ENCODE measurements at regions not wholly inside any gene's neighbourhood (a gene's known extent, or its start where the extent isn't known, plus 50 kb on each side); places are given as distances from the start of the nearest gene placed in this dataset.
"Not testable (repeated sequence)": the region's sequence is repeated elsewhere in the genome, so short reads cannot be mapped to it uniquely, and the experiment has no call there.

GRCh38 chr6:119501798-119502483, 152.4 kb upstream of the MAN1A1 start:
- TF ChIP-seq CTCF (IDR thresholded peaks at IDR 0.05; ENCODE audit: low read depth, low read length, missing control alignments) = no peak
- no peak for DNase-seq (ENCODE audit: low read depth)
- no peak overlapping the region for H3K4me3 ChIP-seq (ENCODE audit: low read depth, low read length)
- in situ Hi-C loops (cut with HindIII; ENCODE audit: low sequenced_read_pairs) = no loop called here

DNA sequence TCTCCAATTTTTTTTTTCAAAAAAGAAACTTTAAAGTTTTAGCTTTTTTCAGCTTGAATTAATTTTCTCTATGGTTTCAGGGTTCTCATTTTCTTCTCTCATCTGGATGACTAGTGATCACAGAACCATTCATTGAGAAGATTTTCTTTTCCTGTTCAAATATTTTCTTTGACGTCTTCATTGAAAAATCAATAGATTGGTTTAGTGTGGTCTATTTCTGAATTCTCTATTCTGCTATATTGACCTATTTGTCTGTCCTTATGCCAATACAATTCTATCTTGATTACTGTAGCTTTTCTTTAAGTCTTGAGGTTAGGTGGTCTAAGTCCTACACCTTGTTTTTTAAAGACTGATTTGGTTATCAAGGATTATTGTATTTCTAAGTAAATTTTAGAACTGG, 150.2 kb upstream of the MAN1A1 start:
- TF ChIP-seq CTCF (IDR thresholded peaks at IDR 0.05; ENCODE audit: low read depth, low read length, missing control alignments) = no peak
- no peak for DNase-seq (ENCODE audit: low read depth)
- no peak overlapping the region for H3K4me3 ChIP-seq (ENCODE audit: low read depth, low read length)
- in situ Hi-C loops (cut with HindIII; ENCODE audit: low sequenced_read_pairs) = no loop called here

DNA sequence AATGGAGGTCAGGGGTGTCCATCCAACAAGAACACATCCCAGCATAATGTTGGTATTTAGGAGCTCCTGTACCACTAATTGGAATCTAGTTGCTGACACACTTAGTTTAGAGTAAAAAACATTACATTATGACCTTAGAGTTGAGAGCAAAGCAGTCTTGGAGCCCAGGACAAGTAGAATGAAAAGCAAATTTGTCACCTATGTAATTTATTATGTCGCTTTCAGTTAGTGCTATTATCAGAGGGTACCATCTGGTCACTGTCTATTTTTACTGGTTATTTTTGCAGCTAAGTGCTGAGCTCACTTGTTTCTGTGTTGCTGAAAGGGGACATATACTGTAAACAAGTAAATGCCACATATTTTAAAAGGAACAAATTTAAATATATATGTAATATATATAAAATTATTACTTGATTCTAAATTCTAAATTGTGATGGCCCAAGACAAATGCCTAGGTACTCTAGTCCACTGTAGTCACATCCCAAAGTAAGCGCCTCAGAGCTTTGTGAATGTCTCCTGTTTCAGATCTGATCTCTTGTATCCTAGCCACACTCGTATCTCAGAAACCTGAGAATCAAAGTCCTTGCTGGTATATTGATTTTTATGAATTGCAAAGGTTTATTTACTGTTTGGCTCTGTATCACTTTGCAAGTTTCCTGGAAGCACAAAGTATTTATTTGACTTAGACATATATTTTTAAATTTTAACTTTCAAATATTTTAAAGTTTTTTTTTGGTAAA, 148.6 kb upstream of the MAN1A1 start:
- in situ Hi-C loops (cut with HindIII; ENCODE audit: low sequenced_read_pairs) = no loop called here

GRCh38 chr6:119495230-119495683, 145.7 kb upstream of the MAN1A1 start:
- TF ChIP-seq CTCF (IDR thresholded peaks at IDR 0.05; ENCODE audit: low read depth, low read length, missing control alignments) = no peak
- DNase-seq (ENCODE audit: low read depth) = no peak
- in situ Hi-C loops (cut with HindIII; ENCODE audit: low sequenced_read_pairs) = no loop called here
- no peak overlapping the region for H3K4me3 ChIP-seq (ENCODE audit: low read depth, low read length)

More for the DNA sequence above, 148.6 kb upstream of the MAN1A1 start:
- TF ChIP-seq CTCF (IDR thresholded peaks at IDR 0.05; ENCODE audit: low read depth, low read length, missing control alignments) = no peak
- no peak for DNase-seq (ENCODE audit: low read depth)
- H3K4me3 ChIP-seq (ENCODE audit: low read depth, low read length) = no peak overlapping the region

- in situ Hi-C loops (cut with HindIII; ENCODE audit: low sequenced_read_pairs) = no loop called here
- H3K4me3 ChIP-seq (ENCODE audit: low read depth, low read length) = no peak overlapping the region
- TF ChIP-seq CTCF (IDR thresholded peaks at IDR 0.05; ENCODE audit: low read depth, low read length, missing control alignments) = no peak
- no peak for DNase-seq (ENCODE audit: low read depth)
Observed at GRCh38 chr6:119493980-119494379, 144.4 kb upstream of the MAN1A1 start.

DNA sequence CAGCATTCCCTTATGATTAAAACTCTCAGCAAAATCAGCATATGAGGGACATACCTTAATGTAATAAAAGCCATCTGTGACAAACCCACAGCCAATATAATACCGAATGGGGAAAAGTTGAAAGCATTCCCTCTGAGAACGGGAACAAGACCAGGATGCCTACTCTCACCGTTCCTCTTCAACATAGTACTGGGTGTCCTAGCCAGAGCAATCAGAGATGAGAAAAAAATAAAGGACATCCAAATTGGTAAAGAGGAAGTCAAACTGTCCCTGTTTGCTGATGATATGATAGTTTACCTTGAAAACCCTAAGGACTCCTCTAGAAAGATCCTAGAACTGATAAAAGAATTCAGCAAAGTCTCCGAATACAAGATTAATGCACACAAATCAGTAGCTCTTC, 141.6 kb upstream of the MAN1A1 start:
- DNase-seq (ENCODE audit: low read depth); in situ Hi-C loops (cut with HindIII; ENCODE audit: low sequenced_read_pairs); H3K4me3 ChIP-seq (ENCODE audit: low read depth, low read length): not testable (repeated sequence)

DNA sequence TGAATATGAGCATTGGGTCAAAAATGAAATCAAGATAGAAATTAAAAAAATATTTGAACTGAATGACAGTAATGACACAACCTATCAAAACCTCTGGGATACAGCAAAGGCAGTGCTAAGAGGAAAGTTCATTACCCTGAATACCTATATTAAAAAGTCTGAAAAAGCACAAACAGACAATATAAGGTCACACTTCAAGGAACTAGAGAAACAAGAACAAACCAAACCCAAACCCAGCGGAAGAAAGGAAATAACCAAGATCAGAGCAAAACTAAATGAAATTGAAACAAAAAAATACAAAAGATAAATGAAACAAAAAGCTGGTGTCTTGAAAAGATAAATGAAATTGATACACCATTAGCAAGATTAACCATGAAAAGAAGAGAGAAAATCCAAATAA, 140.5 kb upstream of the MAN1A1 start:
- H3K4me3 ChIP-seq (ENCODE audit: low read depth, low read length); in situ Hi-C loops (cut with HindIII; ENCODE audit: low sequenced_read_pairs); DNase-seq (ENCODE audit: low read depth): not testable (repeated sequence)
